SKM-1 (cell line): ENCODE measurements at regions not wholly inside any gene's neighbourhood (a gene's known extent, or its start where the extent isn't known, plus 50 kb on each side); places are given as distances from the start of the nearest gene placed in this dataset.

Experiments
- DNase-seq: peaks from one replicate; lab custom pipeline; 2025; ENCODE audit not compliant: unreplicated experiment; lab: John Stamatoyannopoulos, UW

GRCh38 chr6:163970846-163971564 lies 556.5 kb downstream of the QKI start:
- no peak for DNase-seq

GRCh38 chr6:163965426-163966348 lies 551.2 kb downstream of the QKI start:
- no peak for DNase-seq

- DNase-seq, result no peak
These were observed 550.3 kb downstream of the QKI start for GRCh38 chr6:163964789-163965188.

GRCh38 chr6:163963205-163964120 lies 548.9 kb downstream of the QKI start:
- no peak for DNase-seq

- no peak for DNase-seq
These were observed 548.2 kb downstream of the QKI start for GRCh38 chr6:163962627-163963117.

- no peak for DNase-seq
These were observed 545.6 kb downstream of the QKI start for GRCh38 chr6:163960128-163960527.

- DNase-seq, result no peak
These were observed 544.1 kb downstream of the QKI start for GRCh38 chr6:163958646-163959045.

- DNase-seq, result peak; percentile 84
These were observed 542.3 kb downstream of the QKI start for GRCh38 chr6:163956571-163957407.

- no peak for DNase-seq
These were observed 541.2 kb downstream of the QKI start for GRCh38 chr6:163955756-163956155.

- no peak for DNase-seq
These were observed 540.6 kb downstream of the QKI start for GRCh38 chr6:163955096-163955495.

GRCh38 chr6:163954088-163954775 lies 539.7 kb downstream of the QKI start:
- no peak for DNase-seq

- DNase-seq, result no peak
These were observed 537.5 kb downstream of the QKI start for GRCh38 chr6:163952005-163952404.

- DNase-seq, result no peak
These were observed 536.8 kb downstream of the QKI start for GRCh38 chr6:163951326-163951725.

GRCh38 chr6:163950159-163950558 lies 535.6 kb downstream of the QKI start:
- no peak for DNase-seq

- DNase-seq, result no peak
These were observed 534.9 kb downstream of the QKI start for GRCh38 chr6:163949431-163949830.

GRCh38 chr6:163948250-163948649 lies 533.7 kb downstream of the QKI start:
- no peak for DNase-seq

GRCh38 chr6:163947276-163947675 lies 532.8 kb downstream of the QKI start:
- DNase-seq, result no peak

GRCh38 chr6:163946437-163946836 lies 531.9 kb downstream of the QKI start:
- no peak for DNase-seq

- DNase-seq, result no peak
These were observed 531.3 kb downstream of the QKI start for GRCh38 chr6:163945808-163946207.
